ENCODE measurements at regions not wholly inside any gene's neighbourhood (a gene's known extent, or its start where the extent isn't known, plus 50 kb on each side); places are given as distances from the start of the nearest gene placed in this dataset.
"Not testable (repeated sequence)": the region's sequence is repeated elsewhere in the genome, so short reads cannot be mapped to it uniquely, and the experiment has no call there.

GRCh38 chr12:69187572-69187971 lies 51.8 kb upstream of the CPSF6 start:
- DNase-seq (ENCODE audit: low read depth in 3 of 3), result not testable (repeated sequence)

- DNase-seq (ENCODE audit: low read depth in 3 of 3), result no peak
Observed at GRCh38 chr12:69189378-69189978, 49.9 kb upstream of the CPSF6 start.

Data from stimulated activated CD4-positive, alpha-beta T cell treated with anti-CD3 and anti-CD28 coated beads, TNF-alpha, amount 100 ng/mL, for 24 hours (primary cell).